ENCODE measurements at regions not wholly inside any gene's neighbourhood (a gene's known extent, or its start where the extent isn't known, plus 50 kb on each side); places are given as distances from the start of the nearest gene placed in this dataset.

- intact Hi-C loops (cut with DNase I), result no loop called here
- H3K4me3 ChIP-seq (ENCODE audit: low read length in 3 of 3), result no peak overlapping the region
- TF ChIP-seq, protein P1, sequence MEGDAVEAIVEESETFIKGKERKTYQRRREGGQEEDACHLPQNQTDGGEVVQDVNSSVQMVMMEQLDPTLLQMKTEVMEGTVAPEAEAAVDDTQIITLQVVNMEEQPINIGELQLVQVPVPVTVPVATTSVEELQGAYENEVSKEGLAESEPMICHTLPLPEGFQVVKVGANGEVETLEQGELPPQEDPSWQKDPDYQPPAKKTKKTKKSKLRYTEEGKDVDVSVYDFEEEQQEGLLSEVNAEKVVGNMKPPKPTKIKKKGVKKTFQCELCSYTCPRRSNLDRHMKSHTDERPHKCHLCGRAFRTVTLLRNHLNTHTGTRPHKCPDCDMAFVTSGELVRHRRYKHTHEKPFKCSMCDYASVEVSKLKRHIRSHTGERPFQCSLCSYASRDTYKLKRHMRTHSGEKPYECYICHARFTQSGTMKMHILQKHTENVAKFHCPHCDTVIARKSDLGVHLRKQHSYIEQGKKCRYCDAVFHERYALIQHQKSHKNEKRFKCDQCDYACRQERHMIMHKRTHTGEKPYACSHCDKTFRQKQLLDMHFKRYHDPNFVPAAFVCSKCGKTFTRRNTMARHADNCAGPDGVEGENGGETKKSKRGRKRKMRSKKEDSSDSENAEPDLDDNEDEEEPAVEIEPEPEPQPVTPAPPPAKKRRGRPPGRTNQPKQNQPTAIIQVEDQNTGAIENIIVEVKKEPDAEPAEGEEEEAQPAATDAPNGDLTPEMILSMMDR (IDR thresholded peaks at IDR 0.05; ENCODE audit: borderline replicate concordance, extremely low read depth, insufficient read depth), result no peak
- no peaks in the 10 kb centered on the region for H3K4me1 ChIP-seq (ENCODE audit: control insufficient read depth in 2 of 3, insufficient read depth in 2 of 3, low read depth in 1 of 3, low read length in 3 of 3)
- no peak overlapping the region for H3K27ac ChIP-seq (ENCODE audit: low read depth in 2 of 2, low read length in 2 of 2)
- no peak overlapping the region for H3K9ac ChIP-seq (ENCODE audit: low read length in 3 of 3)
- DNase-seq (no peak), FAIRE-seq (no peak)
- H3K27me3 ChIP-seq (ENCODE audit: control insufficient read depth, insufficient read depth, low read length), result no peaks in the 10 kb centered on the region
- H3K9me3 ChIP-seq (ENCODE audit: control insufficient read depth in 2 of 3, insufficient read depth in 1 of 3, low read length in 3 of 3), result no peaks in the 10 kb centered on the region
- H3K36me3 ChIP-seq (ENCODE audit: control insufficient read depth in 2 of 3, insufficient read depth in 3 of 3, low read length in 3 of 3), result no peaks in the 10 kb centered on the region
Measured at GRCh38 chr12:14058717-14059116, 77.3 kb upstream of the GRIN2B start.

GRCh38 chr12:14059548-14059947 is 78.1 kb upstream of the GRIN2B start:
- no peaks in the 10 kb centered on the region for H3K27me3 ChIP-seq (ENCODE audit: control insufficient read depth, insufficient read depth, low read length)
- H3K27ac ChIP-seq (ENCODE audit: low read depth in 2 of 2, low read length in 2 of 2), result no peak overlapping the region
- H3K9ac ChIP-seq (ENCODE audit: low read length in 3 of 3), result no peak overlapping the region
- H3K9me3 ChIP-seq (ENCODE audit: control insufficient read depth in 2 of 3, insufficient read depth in 1 of 3, low read length in 3 of 3), result no peaks in the 10 kb centered on the region
- H3K4me1 ChIP-seq (ENCODE audit: control insufficient read depth in 2 of 3, insufficient read depth in 2 of 3, low read depth in 1 of 3, low read length in 3 of 3), result no peaks in the 10 kb centered on the region
- no peaks in the 10 kb centered on the region for H3K36me3 ChIP-seq (ENCODE audit: control insufficient read depth in 2 of 3, insufficient read depth in 3 of 3, low read length in 3 of 3)
- TF ChIP-seq, protein P1 (IDR thresholded peaks at IDR 0.05; ENCODE audit: borderline replicate concordance, extremely low read depth, insufficient read depth), result no peak
- DNase-seq (no peak), FAIRE-seq (no peak)
- intact Hi-C loops (cut with DNase I), result no loop called here
- no peak overlapping the region for H3K4me3 ChIP-seq (ENCODE audit: low read length in 3 of 3)

DNA sequence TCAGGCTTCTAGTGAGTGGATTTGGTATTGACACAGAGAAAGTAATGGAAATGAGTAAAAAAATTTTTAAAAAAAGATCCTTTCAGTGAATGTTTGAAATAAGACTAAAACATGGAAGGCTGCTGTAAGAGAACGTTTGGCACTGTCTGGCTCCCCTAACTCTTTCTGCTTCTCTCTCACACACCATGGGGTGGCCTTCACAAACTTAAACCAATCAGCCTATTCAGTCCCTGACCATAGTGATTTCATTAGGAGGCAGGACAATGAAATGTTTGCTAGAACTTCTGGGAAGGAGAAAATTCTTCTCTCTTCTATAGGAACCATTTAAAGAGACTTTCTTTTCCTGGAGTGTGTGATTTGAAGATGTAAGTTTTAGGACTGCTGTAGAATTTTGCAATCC is 84.2 kb upstream of the GRIN2B start:
- TF ChIP-seq, protein P1 (IDR thresholded peaks at IDR 0.05; ENCODE audit: borderline replicate concordance, extremely low read depth, insufficient read depth), result no peak
- H3K9ac ChIP-seq (ENCODE audit: low read length in 3 of 3), result no peak overlapping the region
- intact Hi-C loops (cut with DNase I), result no loop called here
- H3K4me3 ChIP-seq (ENCODE audit: low read length in 3 of 3), result no peak overlapping the region
- no peaks in the 10 kb centered on the region for H3K36me3 ChIP-seq (ENCODE audit: control insufficient read depth in 2 of 3, insufficient read depth in 3 of 3, low read length in 3 of 3)
- DNase-seq (no peak), FAIRE-seq (no peak)
- no peaks in the 10 kb centered on the region for H3K27me3 ChIP-seq (ENCODE audit: control insufficient read depth, insufficient read depth, low read length)
- H3K27ac ChIP-seq (ENCODE audit: low read depth in 2 of 2, low read length in 2 of 2), result no peak overlapping the region
- no peaks in the 10 kb centered on the region for H3K9me3 ChIP-seq (ENCODE audit: control insufficient read depth in 2 of 3, insufficient read depth in 1 of 3, low read length in 3 of 3)
- no peaks in the 10 kb centered on the region for H3K4me1 ChIP-seq (ENCODE audit: control insufficient read depth in 2 of 3, insufficient read depth in 2 of 3, low read depth in 1 of 3, low read length in 3 of 3)

DNA sequence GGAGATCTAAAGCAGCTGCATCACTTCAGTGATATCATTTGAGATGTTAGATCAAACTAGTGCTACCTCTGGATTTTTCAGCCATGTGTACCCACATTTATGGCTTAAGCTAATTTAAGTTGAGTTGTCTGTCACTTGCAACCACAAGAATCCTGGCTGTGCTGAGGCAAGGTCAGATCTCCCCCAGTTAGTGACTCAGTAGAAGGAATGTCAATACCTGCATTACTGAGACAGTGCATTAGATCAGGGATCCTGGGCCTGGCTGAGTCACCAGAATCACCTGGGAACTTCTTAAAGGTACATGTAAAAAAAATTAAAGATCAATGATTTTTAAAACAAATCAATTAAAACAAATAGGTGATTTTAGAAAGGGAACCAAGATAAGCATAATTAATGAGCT is 84.6 kb upstream of the GRIN2B start:
- H3K4me1 ChIP-seq (ENCODE audit: control insufficient read depth in 2 of 3, insufficient read depth in 2 of 3, low read depth in 1 of 3, low read length in 3 of 3), result no peaks in the 10 kb centered on the region
- H3K4me3 ChIP-seq (ENCODE audit: low read length in 3 of 3), result no peak overlapping the region
- H3K27ac ChIP-seq (ENCODE audit: low read depth in 2 of 2, low read length in 2 of 2), result no peak overlapping the region
- no peaks in the 10 kb centered on the region for H3K27me3 ChIP-seq (ENCODE audit: control insufficient read depth, insufficient read depth, low read length)
- no peaks in the 10 kb centered on the region for H3K9me3 ChIP-seq (ENCODE audit: control insufficient read depth in 2 of 3, insufficient read depth in 1 of 3, low read length in 3 of 3)
- intact Hi-C loops (cut with DNase I), result no loop called here
- DNase-seq, result no peak
- FAIRE-seq, result no peak
- TF ChIP-seq, protein P1 (IDR thresholded peaks at IDR 0.05; ENCODE audit: borderline replicate concordance, extremely low read depth, insufficient read depth), result no peak
- H3K9ac ChIP-seq (ENCODE audit: low read length in 3 of 3), result no peak overlapping the region
- no peaks in the 10 kb centered on the region for H3K36me3 ChIP-seq (ENCODE audit: control insufficient read depth in 2 of 3, insufficient read depth in 3 of 3, low read length in 3 of 3)
